Endometrium (tissue), 2 donors: ENCODE measurements at regions not wholly inside any gene's neighbourhood (a gene's known extent, or its start where the extent isn't known, plus 50 kb on each side); places are given as distances from the start of the nearest gene placed in this dataset.
A peak's percentile ranks its signal among the peaks of the same experiment; 100 is the strongest.

Experiments
- FAIRE-seq: peaks from 2 replicates; lab custom pipeline; 2012; peaks lifted over from hg19 to GRCh38; lab: Jason Lieb, UNC
- donor health status: control.
- donor health status: control.

DNA sequence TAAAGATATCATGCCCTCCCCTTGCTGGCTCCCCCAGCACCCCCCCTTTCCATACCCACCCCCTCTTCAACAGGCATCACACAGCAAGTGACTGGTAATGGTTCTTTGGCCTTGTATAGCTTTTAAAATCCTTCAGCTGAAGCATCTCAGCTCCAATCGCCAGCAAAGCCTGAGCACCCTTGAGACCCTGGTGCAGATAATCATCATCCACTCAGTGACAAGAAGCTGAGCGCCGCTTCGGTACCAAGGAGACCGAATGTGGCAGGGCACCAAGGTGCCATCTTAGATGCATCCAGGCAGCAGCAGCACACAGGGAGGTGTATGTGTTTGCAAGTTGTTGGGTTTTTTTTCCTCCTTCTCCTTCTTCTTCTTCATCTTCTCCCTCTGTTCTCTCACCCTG is 232.7 kb downstream of the BCL11A start:
- no peak for FAIRE-seq

DNA sequence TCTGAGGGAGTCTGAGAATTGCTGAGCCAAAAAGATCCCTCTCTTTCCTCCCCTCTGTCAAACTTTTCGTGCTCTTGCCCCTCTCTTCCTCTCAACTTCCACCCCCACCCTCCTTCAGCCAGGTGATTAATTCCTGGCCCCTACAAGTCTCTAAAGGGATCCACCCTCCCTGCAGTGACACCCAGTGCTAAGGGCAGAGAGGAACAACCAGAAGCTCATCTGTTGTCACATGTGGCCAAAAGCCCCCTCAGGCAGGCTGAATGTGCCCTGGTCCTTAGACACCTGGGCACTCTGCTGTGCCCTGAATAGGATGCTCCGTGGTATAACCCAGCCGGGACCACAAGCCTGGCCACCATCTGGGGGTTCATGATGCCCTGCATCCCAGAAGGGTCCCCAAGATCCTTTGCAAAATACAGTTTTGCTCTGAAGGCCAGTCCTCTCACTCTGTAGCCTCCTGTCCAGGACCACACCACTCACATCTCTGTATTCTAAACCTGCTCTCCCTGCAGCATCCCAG is 234.4 kb downstream of the BCL11A start:
- no peak for FAIRE-seq

DNA sequence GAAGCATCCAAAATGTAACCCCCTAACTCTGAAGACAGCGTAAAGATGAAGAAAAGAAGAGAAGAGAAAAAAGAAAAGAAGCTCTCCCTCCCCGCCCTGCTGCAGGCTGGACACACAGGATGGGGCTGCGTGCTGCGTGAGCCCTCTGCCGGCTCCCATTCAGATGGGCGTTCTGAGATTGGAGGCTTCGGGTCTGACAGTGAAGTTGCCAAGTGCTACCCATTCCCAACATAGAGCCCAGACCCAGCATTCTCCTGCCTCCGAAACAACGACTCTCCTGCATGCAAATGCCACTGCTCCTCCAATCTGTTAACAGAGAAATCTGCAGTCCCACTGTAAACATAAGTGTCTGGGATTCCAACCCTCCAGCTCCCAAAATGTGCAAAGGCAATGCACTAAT is 234.9 kb downstream of the BCL11A start:
- FAIRE-seq = no peak

DNA sequence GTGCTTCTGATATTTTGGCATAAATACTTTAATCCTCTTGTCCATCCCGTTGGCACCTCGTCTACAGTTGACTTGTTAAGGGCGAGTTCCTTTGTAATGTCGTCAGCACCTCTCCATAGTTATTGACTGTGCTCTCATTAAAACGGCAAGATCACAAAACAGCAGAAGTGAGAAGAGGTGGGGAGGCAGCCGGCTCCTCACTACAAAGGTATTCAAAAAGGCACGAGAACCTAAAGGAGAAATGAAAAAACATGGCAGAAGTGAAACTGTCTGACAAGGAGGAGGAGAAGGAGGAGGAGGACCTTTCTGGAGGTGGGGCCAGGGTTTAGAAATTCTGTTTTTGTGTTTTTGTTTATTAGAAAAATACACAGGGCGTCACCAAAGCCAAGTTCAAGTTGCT is 235.6 kb downstream of the BCL11A start:
- no peak for FAIRE-seq

DNA sequence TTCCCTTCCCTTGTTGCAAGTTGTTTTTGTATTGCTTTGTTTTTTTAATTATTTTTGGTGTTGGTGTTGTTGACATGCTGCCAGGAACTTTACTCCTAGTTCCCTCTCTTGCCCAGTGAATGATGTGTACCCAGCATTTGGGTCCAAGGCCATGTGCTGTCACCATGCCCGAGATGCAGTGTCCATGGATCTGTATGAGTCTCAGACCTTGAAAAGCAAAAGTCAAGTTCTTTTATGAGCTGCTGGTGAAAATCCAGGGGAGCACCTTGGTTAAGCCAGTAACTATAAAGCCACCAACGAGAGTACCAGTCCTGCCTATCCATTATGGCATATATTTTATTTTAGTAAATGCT is 236.4 kb downstream of the BCL11A start:
- no peak for FAIRE-seq

DNA sequence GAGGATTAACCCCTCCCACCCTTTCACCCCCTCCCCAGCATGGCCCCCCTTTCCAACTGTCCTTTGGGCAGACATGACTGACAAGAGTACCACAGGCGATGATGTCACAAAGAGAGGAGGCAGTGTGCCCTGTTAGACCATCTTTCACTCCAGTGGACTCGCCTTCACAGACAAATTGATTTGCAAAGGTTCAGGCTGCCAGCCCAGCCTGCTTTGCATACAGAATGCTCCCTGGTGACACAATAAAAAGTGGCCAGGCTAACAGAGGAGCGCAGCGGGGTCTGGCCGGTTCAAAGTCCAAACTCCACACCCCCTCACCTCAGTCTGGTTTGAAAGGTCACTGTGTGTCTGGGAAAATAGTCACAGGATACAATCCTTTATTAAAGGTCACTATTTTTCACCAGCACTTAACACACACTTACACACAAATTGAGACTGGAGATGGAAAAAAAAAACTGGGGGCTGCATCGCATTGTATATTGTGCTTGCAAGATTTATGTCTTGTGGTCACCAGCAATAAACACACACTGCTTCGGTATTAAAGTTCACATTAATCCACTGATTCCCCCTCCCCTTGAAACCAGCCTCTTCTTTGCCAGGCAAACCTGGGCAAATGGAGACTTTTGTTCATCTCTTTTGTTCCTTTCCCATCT is 236.9 kb downstream of the BCL11A start:
- FAIRE-seq = no peak

DNA sequence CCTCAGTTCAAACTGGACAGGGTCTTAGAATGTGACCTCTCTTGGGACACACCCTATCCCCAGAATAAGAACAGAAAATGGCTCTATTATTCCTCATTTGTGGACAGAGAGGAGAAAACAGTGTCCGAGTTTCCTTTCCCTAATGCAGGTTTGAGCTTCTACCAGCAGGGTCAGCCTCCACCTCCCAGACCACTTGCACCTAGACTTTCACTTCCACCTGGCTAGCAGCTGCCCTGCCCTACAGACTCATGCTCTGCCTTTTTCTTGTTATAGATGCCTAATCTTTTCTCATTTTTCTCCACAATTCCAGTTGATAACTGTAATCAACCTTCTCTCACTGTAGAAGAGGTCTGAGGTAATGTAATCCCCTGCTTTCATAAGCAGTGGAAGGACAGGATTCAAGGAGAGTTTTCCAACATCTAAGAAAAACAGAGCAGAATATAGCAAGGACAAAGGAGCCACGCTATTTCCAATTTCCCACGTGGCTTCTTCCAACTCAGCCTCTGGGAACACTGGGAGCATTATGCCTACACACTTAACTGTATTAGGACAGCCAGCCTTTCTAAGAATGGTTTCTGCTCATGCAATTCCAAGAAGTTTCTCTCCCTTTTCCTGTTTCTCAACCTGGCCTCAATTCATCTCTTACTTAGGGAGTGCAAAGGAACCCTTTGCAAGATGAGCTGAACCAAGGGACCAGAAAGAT is 239.8 kb downstream of the BCL11A start:
- no peak for FAIRE-seq

DNA sequence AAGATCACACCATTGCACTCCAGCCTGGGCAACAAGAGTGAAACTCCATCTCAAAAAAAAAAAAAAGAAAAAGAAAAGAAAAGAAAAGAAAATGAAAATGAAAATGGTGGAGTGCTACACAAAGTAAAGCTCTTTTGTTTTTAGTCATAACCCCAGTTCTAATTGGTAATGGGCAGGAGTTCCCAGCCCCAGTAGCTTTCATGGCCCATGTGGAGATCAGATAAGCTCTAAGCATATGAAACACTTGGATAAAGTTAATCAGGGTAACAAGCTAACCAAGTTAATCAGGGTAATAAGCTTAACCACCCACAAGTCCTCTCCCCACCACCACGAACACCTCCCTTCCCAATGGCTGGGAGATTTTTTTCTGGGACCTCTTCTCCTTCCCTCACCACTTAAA is 240.8 kb downstream of the BCL11A start:
- no peak for FAIRE-seq

DNA sequence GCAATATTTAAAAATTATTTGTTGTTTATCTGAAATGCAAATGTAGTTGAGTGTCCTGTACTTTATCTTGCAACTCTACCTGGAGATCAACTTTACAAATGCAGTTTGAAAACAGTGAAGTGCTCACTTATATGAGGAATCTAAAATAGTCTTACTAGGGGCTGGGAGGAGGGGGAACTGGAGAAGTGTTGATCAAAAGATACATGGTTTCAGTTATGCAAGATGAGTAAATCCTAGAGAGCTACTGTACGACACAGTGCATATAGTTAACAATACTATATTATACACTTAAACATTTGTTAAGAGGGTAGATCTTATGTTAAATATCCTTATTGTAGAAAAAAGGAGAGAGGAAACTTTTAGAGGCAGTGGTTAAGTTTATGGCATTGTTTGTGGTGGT is 241.9 kb downstream of the BCL11A start:
- no peak for FAIRE-seq

DNA sequence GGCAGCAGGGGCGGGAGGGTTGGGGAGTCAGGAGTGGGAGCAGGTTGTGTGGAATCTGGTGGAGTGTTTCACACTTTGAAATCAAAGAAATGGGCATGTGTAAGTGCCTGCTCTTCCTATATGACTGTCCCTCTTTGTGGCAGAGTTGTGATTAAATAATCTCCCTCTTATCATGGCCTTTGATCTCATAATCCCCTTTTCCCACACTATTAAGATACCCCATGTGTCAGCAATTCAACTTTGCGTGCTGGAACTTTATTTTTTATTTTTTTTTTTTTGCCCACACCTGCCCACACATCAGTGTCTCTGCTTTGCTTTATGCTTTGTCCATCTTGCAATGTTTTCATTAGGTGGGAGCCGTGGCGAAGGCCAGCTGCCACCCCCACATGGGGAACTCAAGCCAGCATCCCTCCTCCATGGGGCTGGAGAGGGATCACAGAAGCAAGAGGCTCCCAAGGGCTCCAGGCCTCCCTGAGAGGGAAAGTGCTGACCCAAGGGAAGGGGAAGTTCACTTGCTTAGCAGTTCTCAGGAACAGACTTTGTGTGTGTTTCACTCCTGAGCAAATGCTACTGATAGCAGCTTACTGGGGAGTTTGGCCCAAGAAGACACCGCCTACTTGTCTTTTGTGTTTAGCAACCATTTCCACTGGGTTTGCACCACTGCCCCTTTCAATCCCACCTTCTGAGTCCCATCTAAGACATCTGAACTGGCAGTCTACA is 243.4 kb downstream of the BCL11A start:
- peak; percentile 51 for FAIRE-seq

DNA sequence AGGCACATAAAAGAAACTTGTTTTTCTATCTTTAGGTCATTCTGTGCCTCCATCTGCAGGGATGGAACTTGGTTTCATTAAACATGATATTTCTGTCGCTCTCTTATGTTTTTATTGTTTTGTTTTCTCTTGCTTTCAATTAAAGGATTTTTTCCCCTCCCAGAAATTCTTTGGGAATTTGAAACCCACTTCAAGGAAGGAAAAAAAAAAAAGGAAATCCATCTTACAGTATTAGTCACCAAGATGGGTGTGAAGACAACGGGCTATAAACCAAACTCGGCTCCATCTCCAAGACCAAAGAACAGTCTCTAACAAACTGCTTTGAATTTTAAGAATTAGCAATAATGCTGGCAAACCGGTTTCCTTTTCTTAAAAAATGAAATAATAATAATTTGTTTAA is 244.1 kb downstream of the BCL11A start:
- FAIRE-seq = peak; percentile 97

DNA sequence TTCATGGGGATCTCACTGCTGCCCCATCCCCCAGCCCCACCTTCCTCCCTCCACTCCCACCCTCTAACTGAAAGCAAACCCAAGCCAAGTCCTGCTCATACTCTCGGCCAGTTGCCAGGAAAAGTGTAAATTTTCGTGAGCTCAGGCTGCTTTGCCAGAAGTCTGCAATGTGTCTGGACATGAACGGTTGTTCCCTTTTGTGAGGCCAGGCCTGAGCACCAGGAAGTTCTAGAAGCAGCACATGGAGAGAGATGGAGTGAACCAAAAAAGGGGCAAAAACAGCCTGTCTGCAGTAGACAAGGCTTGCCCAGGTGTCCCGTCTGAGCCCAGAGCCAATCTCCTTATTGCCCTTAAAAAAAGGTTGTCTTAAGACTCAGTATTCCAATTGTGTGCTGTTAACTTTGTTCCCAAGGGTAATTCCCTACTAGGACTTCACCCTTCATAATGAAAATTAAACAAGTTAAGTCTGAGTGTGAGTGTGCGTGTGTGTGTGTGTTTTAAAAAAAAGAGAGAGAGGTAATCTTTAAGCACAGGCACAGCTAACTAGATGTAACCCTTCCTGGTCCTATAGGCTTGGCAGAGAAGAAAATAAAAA is 247.1 kb downstream of the BCL11A start:
- FAIRE-seq = no peak

DNA sequence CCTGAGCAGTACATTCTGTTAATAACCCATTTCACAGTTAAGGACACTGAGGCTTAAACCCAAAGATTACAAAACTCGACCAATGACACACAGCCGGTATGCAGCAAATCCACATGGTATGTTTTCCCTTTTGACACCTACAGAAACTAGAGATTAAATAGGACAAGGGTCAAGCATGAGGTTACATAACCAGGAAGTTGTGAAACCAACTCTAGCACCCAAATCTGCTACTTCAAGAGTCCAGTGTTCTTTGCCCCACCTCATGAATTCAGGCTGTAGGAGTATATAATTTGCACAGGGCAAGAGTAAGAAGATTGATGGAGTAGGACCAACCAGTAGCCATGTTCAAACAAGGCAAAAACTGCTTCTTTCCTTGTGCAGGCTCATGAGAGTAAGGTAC is 249.8 kb downstream of the BCL11A start:
- no peak for FAIRE-seq

DNA sequence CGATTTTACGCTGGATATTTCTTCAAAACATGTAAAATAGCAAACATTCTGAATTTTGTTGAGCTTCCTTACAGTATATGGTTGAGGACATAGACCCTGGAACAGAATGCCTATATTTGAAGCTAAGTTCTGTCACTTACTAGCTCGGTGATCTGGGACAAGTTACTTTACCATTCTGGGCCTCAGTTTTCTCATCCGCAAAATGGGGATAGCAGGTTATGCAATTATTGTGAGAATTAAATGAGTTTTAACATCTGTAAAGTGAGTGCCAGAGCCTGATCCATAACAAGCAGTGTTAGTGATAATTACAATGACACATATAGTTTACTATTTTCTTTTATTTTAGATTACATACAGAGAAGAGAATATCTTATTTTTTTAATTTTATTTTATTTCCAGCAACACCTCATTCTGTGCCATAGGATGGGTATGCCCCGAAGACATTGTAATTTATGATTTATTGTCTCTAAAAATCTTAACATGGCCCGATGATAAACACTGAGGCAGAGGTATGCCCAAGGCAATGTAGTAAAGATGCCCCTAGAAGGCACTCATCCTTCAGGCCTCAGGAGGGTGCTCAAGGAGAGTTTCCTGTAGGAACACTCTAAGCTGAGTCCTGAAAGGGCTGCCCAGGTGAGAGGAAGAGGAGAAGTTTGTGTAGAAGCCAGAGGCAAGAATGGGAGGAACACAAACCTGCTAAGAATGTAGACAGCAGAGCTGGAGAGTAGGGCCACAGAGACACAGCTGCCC is 250.9 kb downstream of the BCL11A start:
- FAIRE-seq = no peak

DNA sequence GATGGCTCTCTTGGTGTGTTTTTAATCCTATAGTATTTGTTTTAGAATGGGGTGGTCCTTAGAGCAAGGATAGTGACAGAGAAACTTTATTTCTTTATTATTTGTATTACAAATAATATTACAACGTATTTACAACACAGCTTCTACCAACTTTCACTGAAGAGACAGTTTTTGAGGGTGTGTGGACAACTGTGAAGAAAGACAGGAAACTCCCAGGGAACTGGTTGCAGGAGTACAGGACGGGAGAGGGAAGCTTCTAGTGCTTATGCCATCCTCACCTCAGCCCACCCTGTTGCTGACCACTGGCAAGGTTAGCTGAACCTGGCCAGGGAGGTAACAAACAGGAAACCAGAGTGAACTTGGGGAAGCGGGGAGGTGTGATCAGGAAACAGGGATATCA is 251.7 kb downstream of the BCL11A start:
- FAIRE-seq = no peak

DNA sequence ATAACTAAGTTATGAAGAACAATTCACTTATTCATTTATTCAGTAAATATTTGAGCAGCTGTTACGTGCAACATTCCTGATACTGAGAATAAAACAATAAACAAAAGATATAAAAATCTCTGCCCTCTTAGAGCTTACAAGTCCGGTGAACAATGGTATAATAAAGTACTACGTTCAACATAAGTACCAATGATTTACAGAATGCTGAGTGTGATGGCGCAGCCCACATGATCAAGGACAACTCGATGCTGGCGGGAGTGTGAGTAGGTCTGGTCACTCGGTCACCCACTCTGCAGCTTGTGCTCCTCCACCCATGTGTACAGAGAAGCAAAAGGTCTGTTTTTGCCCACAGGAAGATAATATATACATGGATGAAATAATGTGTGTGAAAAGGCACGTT is 254.3 kb downstream of the BCL11A start:
- no peak for FAIRE-seq

DNA sequence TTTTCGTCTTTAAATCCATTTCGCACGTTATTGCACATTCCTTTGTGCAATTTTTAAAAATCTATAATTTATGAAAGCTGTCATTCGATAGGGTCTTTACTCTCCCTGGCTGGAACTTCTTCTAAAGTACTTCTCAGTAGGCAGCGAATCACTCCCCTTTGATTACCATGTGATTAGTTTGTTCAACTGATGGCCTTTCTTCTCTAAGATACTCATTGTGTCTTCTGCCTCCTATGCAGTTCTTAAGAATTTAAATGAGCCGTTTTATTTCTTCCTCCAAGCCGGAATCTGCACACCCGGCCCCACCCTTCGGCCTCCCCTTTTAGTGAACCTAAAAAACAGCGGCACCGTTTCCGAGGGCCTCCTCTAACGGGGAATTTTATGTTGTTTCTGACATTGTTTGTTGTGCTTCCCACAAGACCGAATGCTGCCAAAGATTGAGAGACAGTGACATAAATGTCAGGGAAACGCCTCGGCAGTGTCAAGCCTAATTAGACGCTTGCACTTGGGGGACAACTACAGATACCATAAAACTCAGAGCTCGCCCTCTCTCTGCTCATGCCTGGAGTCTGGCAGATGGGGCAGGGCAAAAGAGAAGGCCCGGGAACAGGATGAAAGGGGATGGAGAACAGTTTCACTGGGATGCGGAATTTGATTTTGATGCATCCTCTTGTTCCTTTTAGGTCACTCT is 255.3 kb downstream of the BCL11A start:
- FAIRE-seq = no peak

DNA sequence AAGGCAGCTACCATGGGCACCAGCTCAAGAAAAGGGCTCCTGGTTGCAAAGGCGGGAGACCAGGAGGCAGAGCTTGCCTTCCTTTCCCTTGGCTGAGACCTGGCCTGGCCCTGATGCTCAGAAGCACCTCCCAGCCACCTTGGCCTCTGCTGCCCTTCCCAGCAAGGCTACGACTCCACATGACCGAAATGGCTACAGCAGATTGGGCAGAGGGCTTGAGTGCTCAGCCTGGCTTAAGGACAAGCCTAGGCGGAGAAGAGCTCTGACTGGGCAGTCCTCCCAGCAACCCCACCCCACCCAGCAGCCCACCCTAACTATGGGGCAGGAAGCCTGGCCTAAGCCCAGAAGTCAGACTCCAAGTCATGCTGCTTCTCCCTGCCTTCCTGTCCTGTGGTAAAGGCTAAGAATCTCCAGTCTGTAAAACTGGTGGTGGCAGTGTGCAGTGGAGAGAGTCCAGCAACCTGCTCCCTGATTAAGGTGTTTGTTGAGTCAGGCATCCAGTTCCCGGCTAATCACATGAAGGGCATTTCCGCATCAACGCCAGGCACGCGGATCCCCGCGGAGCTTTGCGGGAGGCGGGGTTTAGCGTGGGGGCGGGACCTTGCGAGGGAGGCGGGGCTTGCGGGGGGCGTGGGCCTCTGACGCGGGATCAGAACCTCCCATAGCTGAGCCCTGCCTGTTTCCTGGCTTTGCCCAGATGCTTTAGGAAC is 256.0 kb downstream of the BCL11A start:
- FAIRE-seq = no peak

DNA sequence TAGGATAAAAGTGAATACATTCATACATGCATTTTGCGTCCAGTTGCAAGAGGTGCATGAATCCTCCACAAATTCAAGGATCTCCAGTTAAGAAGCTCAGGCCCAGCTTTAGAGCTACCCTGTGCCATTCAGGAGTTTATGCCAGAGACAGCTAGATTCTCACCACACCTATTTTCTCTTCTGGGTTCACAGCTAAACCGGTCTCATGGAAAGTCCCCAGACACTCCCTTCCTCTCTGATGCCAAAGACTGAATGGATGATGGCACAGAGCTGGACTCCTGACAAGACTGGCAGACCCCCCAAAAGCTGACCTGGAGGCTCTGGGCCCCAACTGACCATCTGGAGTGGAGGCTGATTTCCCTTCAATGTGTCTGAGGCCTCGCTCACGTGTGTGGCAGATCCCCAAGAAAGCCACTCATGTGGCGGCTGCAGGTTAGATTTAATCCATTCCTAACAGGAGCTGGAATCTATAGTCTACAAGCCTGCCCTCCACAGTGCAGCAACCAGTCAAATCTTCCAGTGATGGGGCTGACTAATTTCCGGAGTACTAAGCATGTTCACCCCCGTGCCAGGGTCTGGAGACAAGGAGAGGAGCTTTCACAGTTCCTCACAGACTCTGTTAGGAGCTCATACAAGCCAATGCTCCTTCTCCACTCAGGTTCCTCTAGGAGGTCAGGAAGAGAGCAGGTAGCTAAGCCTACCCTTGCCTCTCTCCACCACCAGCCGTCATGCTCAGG is 257.1 kb downstream of the BCL11A start:
- no peak for FAIRE-seq

DNA sequence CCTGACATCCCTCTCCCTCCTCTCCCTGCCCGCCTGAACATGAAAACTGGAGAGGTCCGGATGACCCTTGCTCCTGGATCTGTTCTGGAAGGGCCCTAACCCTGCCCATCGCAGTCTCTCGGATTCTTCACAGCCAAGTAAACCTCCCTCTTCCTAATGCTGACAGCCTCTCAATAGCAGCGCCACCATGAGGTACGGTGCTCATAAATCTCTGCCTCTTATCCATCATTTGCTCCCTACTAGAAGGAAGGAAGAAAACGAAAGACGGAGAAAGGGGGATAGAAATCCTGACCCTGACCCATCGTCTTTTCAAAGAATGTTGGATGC is 257.9 kb downstream of the BCL11A start:
- FAIRE-seq = no peak
